Liver (tissue), 3 donors: ENCODE measurements at regions not wholly inside any gene's neighbourhood (a gene's known extent, or its start where the extent isn't known, plus 50 kb on each side); places are given as distances from the start of the nearest gene placed in this dataset.

Experiments
- CTCF ChIP-seq: fragments of 150-350 bp; IDR thresholded peaks from 2 replicates; pipeline ENCODE4 v1.5.1; 2017; ENCODE audit warnings: improper control_type of control experiment, low read depth, low read length; ENCODE audit not compliant: missing input control
- FOXA1 ChIP-seq: IDR thresholded peaks from 2 replicates; pipeline ENCODE4 v1.6.1; 2016; ENCODE audit warnings: antibody characterized with exemption
- FOXA2 ChIP-seq: IDR thresholded peaks from 2 replicates; pipeline ENCODE4 v1.6.1; 2016; ENCODE audit warnings: antibody characterized with exemption
- GABPA ChIP-seq, 2 donors: IDR thresholded peaks in 1 of 2; conservative IDR thresholded peaks in 1 of 2; 2 replicates each; pipeline ENCODE4 v1.6.1; 2016; ENCODE audit warnings: antibody characterized with exemption in 2 of 2, mild to moderate bottlenecking in 1 of 2, moderate library complexity in 1 of 2
- JUND ChIP-seq, 2 donors: IDR thresholded peaks; 2 replicates each; pipeline ENCODE4 v1.6.1; 2016; ENCODE audit warnings: antibody characterized with exemption in 2 of 2
- MAX ChIP-seq: IDR thresholded peaks from 2 replicates; pipeline ENCODE4 v1.6.1; 2016; ENCODE audit warnings: antibody characterized with exemption
- RAD21 ChIP-seq, 2 donors: IDR thresholded peaks; 2 replicates each; pipeline ENCODE4 v1.6.1; 2016; ENCODE audit warnings: antibody characterized with exemption in 2 of 2, mild to moderate bottlenecking in 2 of 2
- SP1 ChIP-seq: IDR thresholded peaks from 2 replicates; pipeline ENCODE4 v1.6.1; 2018; ENCODE audit warnings: antibody characterized with exemption, mild to moderate bottlenecking
- TAF1 ChIP-seq: conservative IDR thresholded peaks from 2 replicates; pipeline ENCODE4 v1.6.1; 2016; ENCODE audit warnings: antibody characterized with exemption, mild to moderate bottlenecking
- TF ChIP-seq, protein P1 (sequence below): IDR thresholded peaks from 2 replicates; pipeline ENCODE4 v1.6.1; 2016; ENCODE audit warnings: antibody characterized with exemption, mild to moderate bottlenecking
- TF ChIP-seq, protein P2 (sequence below): IDR thresholded peaks from 2 replicates; pipeline ENCODE4 v1.6.1; 2016; ENCODE audit warnings: antibody characterized with exemption
- donor health status: healthy.
- donor health status: healthy.

- no peak for TF ChIP-seq SP1
- TF ChIP-seq CTCF = no peak
- TF ChIP-seq GABPA (IDR thresholded peaks at IDR 0.05 in 1 of 2, conservative IDR thresholded peaks at IDR 0.05 in 1 of 2) = no peak
- TF ChIP-seq, protein P1, sequence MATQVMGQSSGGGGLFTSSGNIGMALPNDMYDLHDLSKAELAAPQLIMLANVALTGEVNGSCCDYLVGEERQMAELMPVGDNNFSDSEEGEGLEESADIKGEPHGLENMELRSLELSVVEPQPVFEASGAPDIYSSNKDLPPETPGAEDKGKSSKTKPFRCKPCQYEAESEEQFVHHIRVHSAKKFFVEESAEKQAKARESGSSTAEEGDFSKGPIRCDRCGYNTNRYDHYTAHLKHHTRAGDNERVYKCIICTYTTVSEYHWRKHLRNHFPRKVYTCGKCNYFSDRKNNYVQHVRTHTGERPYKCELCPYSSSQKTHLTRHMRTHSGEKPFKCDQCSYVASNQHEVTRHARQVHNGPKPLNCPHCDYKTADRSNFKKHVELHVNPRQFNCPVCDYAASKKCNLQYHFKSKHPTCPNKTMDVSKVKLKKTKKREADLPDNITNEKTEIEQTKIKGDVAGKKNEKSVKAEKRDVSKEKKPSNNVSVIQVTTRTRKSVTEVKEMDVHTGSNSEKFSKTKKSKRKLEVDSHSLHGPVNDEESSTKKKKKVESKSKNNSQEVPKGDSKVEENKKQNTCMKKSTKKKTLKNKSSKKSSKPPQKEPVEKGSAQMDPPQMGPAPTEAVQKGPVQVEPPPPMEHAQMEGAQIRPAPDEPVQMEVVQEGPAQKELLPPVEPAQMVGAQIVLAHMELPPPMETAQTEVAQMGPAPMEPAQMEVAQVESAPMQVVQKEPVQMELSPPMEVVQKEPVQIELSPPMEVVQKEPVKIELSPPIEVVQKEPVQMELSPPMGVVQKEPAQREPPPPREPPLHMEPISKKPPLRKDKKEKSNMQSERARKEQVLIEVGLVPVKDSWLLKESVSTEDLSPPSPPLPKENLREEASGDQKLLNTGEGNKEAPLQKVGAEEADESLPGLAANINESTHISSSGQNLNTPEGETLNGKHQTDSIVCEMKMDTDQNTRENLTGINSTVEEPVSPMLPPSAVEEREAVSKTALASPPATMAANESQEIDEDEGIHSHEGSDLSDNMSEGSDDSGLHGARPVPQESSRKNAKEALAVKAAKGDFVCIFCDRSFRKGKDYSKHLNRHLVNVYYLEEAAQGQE = no peak
- no peak for TF ChIP-seq MAX
- TF ChIP-seq FOXA2 = no peak
- TF ChIP-seq RAD21 (IDR thresholded peaks at IDR 0.05) = no peak
- TF ChIP-seq, protein P2, sequence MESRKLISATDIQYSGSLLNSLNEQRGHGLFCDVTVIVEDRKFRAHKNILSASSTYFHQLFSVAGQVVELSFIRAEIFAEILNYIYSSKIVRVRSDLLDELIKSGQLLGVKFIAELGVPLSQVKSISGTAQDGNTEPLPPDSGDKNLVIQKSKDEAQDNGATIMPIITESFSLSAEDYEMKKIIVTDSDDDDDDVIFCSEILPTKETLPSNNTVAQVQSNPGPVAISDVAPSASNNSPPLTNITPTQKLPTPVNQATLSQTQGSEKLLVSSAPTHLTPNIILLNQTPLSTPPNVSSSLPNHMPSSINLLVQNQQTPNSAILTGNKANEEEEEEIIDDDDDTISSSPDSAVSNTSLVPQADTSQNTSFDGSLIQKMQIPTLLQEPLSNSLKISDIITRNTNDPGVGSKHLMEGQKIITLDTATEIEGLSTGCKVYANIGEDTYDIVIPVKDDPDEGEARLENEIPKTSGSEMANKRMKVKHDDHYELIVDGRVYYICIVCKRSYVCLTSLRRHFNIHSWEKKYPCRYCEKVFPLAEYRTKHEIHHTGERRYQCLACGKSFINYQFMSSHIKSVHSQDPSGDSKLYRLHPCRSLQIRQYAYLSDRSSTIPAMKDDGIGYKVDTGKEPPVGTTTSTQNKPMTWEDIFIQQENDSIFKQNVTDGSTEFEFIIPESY = no peak
- TF ChIP-seq FOXA1 = no peak
- no peak for TF ChIP-seq JUND (IDR thresholded peaks at IDR 0.05)
- TF ChIP-seq TAF1 = no peak
These were observed 105.7 kb upstream of the OBI1 start for GRCh38 chr13:78764665-78765064.
